GM18870 (cell line): ENCODE measurements at regions not wholly inside any gene's neighbourhood (a gene's known extent, or its start where the extent isn't known, plus 50 kb on each side); places are given as distances from the start of the nearest gene placed in this dataset.

Experiments
- ATAC-seq: cut with Tn5 transposase; IDR thresholded peaks from one replicate; pipeline ENCODE4 v1.9.1; 2021; ENCODE audit warnings: moderate library complexity; ENCODE audit not compliant: unreplicated experiment

DNA sequence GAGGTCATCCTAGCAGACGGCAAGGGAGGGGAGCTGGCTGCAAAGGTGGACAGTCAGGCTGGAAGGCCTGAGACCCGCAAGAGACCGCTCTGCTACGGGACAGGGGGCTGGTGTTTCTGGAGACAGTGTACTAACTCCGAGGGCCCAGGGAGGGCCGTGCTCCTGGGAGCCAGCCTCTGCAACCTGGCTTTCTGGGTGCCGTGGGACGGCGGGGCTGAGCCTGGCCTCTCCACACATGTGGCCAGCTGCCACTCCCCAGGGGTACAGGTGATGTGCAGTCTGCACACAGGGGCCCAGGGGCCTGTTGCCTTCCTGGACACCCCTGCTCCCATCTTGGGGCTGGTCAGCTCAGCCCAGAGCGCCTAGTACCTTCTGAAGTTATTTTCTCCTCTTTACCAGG is 92.2 kb downstream of the MRPL36 start:
- ATAC-seq: no peak

DNA sequence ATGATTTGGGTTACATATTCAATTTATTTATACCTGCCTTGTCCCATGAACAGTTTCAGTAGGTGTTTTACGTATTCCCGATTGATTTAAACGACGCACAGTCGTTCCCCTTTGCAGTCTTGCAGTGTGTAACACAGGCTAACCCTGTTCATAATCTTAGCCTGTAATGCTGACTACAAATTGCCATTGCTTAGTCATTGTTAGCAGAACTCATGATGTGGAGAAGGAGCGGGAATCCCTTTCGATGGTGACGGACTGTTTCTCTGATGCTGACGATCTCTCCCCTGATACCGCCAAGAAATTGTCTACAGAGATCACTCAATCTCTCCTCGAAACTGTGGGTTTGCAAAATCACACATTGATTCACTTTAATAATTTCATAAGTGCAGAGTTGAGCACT is 93.2 kb downstream of the MRPL36 start:
- no peak for ATAC-seq

- no peak for ATAC-seq
These were observed 93.6 kb downstream of the MRPL36 start for GRCh38 chr5:1706021-1706420.

DNA sequence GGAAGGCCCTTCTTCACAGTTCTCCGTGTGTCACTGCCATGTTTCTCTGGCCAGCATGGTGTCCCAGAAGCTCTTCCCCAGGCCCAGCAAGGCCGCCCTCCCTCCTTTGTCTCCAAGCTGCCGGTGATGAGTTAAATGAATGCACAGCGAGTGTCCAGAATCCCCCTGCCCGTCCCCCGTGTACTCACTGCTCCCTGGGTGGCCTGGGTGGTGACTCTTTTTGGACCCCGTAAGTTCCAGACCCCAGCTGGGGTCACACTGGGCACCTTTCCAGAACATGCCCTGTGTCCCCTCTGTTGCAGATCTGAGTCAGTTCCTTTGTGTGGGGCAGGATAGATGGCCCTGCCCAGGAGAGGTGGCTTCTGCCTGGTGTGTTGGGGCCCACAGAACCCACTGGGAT is 95.0 kb downstream of the MRPL36 start:
- no peak for ATAC-seq

DNA sequence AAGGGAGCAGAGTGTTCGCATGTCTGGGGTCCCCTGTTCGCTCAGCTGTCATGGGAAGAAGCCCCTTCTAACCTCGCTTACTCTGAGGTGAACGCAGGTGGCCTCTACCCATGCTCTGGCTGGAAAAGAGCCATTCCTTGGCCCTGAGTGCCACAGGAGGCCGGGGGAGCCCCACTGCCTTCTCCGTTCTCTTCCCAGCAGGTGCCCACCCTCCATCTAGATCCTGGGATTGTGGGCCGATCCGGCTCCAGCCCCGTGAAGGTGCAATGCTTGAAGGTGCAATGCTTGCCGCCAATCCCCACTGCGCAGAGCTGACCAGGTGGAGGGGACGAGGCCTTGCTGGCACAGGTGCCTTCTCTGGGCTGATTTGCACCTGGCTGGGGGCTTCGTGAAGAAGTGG is 95.4 kb downstream of the MRPL36 start:
- no peak for ATAC-seq

DNA sequence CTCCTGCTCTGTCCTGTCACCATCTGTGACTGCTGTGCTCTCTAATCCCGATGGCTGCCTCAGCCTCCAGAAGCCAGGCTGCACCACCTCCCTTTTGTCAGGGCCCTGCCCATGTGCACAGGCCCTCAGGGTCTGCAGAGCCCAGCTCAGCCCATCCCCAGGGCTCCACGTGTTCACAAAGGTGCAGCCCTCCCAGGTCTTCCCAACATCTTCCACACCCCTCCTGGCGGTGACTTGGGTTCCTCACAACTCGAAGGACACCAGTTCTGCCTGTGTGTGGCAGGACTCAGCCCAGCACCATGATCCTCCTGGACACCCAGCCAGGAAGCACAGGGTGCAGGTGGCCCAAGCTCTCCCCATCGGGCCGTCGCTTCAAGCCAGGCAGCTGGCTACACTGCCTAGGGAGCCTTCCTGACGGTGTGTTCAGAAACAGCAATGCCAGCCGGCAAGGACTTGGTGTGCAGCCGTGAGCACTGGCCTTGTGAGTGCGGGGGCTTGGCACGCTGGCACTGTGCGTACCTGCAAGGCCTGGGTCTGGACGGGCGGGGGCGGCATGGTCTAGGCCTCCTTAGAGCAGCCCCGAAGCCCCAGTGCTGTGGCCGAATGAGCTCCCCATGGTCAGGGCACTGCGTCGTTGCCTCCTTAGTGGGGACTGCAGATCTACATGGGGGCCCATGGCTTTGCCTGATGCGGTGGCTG is 96.1 kb downstream of the MRPL36 start:
- no peak for ATAC-seq

- no peak for ATAC-seq
These were observed 97.3 kb downstream of the MRPL36 start for GRCh38 chr5:1702318-1702717.

- no peak for ATAC-seq
These were observed 97.8 kb downstream of the MRPL36 start for GRCh38 chr5:1701884-1702283.

- no peak for ATAC-seq
These were observed 98.3 kb downstream of the MRPL36 start for GRCh38 chr5:1701216-1701864.

DNA sequence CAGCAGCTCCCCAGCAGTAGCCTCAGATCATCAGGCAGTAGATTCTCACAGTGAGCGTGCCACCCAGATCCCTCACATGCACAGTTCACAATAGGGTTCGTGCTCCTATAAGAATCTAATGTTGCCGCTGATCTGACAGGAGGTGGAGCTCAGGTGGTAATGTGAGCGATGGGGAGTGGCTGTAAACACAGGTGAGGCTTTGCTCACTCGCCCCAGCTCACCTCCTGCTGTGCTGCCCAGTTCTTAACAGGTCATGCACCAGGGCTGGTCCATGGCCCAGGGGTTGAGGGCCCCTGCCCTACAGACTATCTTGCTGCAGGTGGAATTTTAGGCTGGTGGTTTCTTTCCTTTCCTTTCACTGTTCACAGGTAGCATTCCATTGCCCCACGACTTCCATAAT is 100.2 kb downstream of the MRPL36 start:
- no peak for ATAC-seq

GRCh38 chr5:1698589-1699316 is 100.9 kb downstream of the MRPL36 start:
- no peak for ATAC-seq

DNA sequence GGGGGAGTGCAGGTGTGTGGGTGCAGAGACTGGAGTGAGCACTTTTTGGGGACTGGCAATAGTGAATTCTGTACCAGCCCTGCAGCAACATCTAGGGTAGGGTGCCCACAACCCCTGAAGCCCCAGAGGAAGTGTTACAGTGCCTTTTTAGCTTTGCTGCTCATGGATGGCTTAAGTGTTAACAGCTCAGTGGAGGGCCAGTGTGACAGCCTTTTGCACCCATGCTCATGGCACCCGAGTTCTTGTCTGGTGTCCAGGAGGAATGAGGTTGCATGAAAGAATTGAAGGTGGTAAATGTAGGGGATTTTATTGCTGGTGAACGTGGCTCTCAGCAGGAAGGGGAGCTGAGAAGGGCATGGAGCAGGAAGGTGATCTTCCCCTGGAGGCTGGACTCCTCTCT is 107.3 kb downstream of the MRPL36 start:
- no peak for ATAC-seq

GRCh38 chr5:1687301-1687970 is 112.2 kb downstream of the MRPL36 start:
- ATAC-seq: no peak

DNA sequence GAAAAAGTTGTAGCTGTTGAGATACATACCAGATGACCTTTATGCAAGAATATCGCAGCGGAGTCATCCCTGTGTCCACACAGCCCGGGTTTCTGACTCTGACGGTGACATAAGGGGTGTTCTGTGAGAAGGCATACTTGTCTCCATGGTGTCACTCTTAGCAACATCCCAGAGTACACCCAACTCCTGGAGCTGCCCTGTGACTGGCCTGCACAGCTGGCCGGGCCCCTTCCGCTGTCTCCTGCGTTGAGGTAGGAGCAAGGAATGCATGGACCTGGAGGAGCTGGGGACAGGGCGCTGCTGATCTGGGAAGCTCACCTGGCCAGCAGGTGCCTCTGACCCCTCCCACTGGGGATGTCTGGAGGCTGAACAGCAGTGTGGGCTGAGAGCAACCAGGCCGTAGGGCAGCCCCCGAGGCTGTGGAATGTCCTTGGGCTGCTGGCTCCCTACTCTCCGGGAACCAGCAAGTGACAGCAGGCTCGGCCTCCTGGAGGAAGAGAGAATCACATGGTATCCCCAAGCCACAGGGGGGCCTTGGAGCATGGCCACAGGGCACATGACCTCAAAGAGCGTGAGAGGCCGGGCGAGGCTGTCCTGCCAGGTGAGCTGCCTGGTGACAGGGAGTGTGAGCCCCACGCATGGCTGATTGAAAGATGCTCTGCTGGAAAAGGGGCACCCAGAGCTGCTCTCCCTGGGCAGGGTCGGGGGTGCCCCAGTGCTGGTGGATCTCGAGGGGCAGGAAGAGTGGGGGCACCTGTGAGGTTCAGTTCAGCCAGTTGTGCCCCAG is 113.4 kb downstream of the MRPL36 start:
- ATAC-seq: no peak

GRCh38 chr5:1685066-1685465 is 114.6 kb downstream of the MRPL36 start:
- no peak for ATAC-seq

GRCh38 chr5:1681955-1682354 is 117.7 kb downstream of the MRPL36 start:
- ATAC-seq: no peak

- ATAC-seq: no peak
These were observed 126.5 kb downstream of the MRPL36 start for GRCh38 chr5:1673042-1673677.

DNA sequence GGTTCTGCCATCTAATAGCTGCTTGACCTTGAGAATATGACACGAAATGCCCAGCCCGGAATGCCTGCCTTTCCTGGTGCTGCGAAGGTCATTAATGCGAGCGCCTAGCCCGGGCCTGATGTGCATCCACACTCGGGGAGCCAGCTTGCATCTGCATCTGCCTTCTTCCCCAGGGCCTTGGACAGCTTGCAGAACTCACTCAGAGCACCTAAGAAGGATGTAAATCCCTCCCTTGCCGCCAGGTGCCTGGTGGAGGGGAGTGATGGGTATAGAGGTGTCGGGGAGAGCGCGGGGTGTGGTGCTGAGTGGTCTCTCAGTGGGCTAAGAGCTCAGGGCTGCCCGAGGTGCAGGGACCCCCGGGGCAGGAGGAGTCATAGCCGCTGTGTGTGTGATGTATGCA is 127.2 kb downstream of the MRPL36 start:
- no peak for ATAC-seq

DNA sequence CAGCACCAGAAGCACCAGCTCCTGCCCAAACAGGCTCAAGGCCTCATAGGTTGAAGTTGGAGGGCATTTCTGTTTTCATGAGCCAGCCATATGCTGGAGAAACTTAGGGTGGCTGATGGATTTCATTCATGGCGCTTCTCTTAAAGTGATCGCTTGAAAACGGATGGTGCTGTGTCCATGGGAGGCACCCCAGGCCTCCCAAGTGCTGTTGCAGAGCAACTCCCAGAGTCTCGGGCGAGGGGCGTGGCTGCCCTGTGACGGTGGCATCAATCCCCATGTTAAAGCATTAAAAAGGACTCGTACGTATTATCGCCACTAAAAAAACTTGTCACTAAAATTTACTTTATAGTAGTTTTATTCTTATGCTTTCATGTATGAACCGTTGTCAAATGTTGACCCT is 128.3 kb downstream of the MRPL36 start:
- ATAC-seq: no peak

- ATAC-seq: no peak
These were observed 129.3 kb downstream of the MRPL36 start for GRCh38 chr5:1670351-1670750.
